Mesodermal cell (in vitro differentiated cells): ENCODE measurements at regions not wholly inside any gene's neighbourhood (a gene's known extent, or its start where the extent isn't known, plus 50 kb on each side); places are given as distances from the start of the nearest gene placed in this dataset.

Source experiments
- H3K27ac ChIP-seq: 2 replicates; pipeline ENCODE4 v1.7.0; 2013; ENCODE audit warnings: mild to moderate bottlenecking, low read depth, low read length, moderate library complexity; ENCODE audit not compliant: severe bottlenecking
- H3K36me3 ChIP-seq: 2 replicates; pipeline ENCODE4 v1.7.1; 2013; ENCODE audit warnings: mild to moderate bottlenecking, low read length, moderate library complexity; ENCODE audit not compliant: control insufficient read depth, insufficient read depth
- H3K4me1 ChIP-seq: one replicate; pipeline ENCODE4 v1.7.1; 2013; ENCODE audit warnings: mild to moderate bottlenecking, low read length; ENCODE audit not compliant: insufficient read depth, control insufficient read depth, poor library complexity, severe bottlenecking
- H3K4me3 ChIP-seq: 2 replicates; pipeline ENCODE4 v1.7.0; 2013; ENCODE audit warnings: low read length, control low read depth, mild to moderate bottlenecking; ENCODE audit not compliant: insufficient read depth, poor library complexity, severe bottlenecking; ENCODE audit errors: extremely low read depth
- H3K9me3 ChIP-seq: 2 replicates; pipeline ENCODE4 v1.7.1; 2013; ENCODE audit warnings: mild to moderate bottlenecking, low read length, moderate library complexity; ENCODE audit not compliant: control insufficient read depth
- WGBS, 2 experiments: methylation state at CpG; one replicate each; pipeline ENCODE4 v1.1.5; 2013; ENCODE audit warnings: missing lambda C conversion rate in 2 of 2; ENCODE audit not compliant: insufficient coverage in 2 of 2; 5-methylcytosine and 5-hydroxymethylcytosine counted together

- WGBS, 2 experiments = 88 to 95% methylated on average over 2 of the region's 3 CpGs
- no peak overlapping the region for H3K27ac ChIP-seq
- peaks cover 5% of the 10 kb centered on the region for H3K4me1 ChIP-seq
- H3K36me3 ChIP-seq = no peaks in the 10 kb centered on the region
- H3K9me3 ChIP-seq = no peaks in the 10 kb centered on the region
- H3K4me3 ChIP-seq = no peak overlapping the region
Measured at GRCh38 chr13:40164133-40164532, 502.3 kb downstream of the FOXO1 start.

GRCh38 chr13:40165316-40165932, 501.0 kb downstream of the FOXO1 start:
- Histone ChIP-seq H3K9me3 (no peaks in the 10 kb centered on the region), H3K4me3 (no peak overlapping the region), H3K4me1 (peaks cover 5% of the 10 kb centered on the region), H3K36me3 (no peaks in the 10 kb centered on the region), H3K27ac (no peak overlapping the region)
- WGBS, 2 experiments = 56 to 80% methylated on average over 1 of the region's 2 CpGs

- Histone ChIP-seq H3K4me1 (peaks cover 2% of the 10 kb centered on the region), H3K27ac (no peak overlapping the region), H3K4me3 (no peak overlapping the region), H3K9me3 (no peaks in the 10 kb centered on the region), H3K36me3 (no peaks in the 10 kb centered on the region)
- 93 to 98% methylated on average over 4 to 5 of the region's 6 CpGs for WGBS, 2 experiments
Measured at GRCh38 chr13:40167327-40167726, 499.1 kb downstream of the FOXO1 start.

- no peaks in the 10 kb centered on the region for H3K36me3 ChIP-seq
- H3K4me1 ChIP-seq = peaks cover 2% of the 10 kb centered on the region
- H3K9me3 ChIP-seq = no peaks in the 10 kb centered on the region
- no peak overlapping the region for H3K27ac ChIP-seq
- WGBS, 2 experiments = 100% methylated on average over 1 of the region's 1 CpG
- no peak overlapping the region for H3K4me3 ChIP-seq
Measured at GRCh38 chr13:40168425-40169166, 497.8 kb downstream of the FOXO1 start.

GRCh38 chr13:40169476-40169875, 497.0 kb downstream of the FOXO1 start:
- 82 to 100% methylated on average over 1 to 4 of the region's 4 CpGs for WGBS, 2 experiments
- Histone ChIP-seq H3K9me3 (no peaks in the 10 kb centered on the region), H3K36me3 (no peaks in the 10 kb centered on the region), H3K4me3 (no peak overlapping the region), H3K4me1 (peaks cover 2% of the 10 kb centered on the region), H3K27ac (no peak overlapping the region)

- no peaks in the 10 kb centered on the region for H3K36me3 ChIP-seq
- no peak overlapping the region for H3K27ac ChIP-seq
- peaks cover 2% of the 10 kb centered on the region for H3K4me1 ChIP-seq
- 88 to 100% methylated on average over 1 of the region's 4 CpGs for WGBS, 2 experiments
- no peaks in the 10 kb centered on the region for H3K9me3 ChIP-seq
- H3K4me3 ChIP-seq = no peak overlapping the region
Measured at GRCh38 chr13:40170091-40170490, 496.4 kb downstream of the FOXO1 start.

DNA sequence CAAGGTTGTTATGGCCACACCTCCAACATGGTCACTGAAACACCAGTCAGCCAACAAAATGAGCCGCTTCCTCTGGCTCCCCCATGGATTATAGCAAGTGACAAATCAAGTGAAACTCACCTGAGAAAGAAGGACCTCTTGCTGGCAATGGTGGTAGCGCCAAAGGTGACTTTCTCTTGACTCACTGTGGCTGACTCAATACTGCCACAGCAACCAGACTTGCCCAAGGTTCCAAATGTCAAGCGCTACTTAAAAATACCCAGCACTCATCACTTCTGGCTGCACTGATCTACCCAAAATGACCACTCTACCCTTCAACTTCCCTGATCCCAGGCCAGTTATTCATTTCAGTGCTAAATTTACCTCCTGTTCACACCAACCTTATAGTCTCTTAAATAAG, 495.5 kb downstream of the FOXO1 start:
- H3K4me1 ChIP-seq = peaks cover 2% of the 10 kb centered on the region
- no peak overlapping the region for H3K27ac ChIP-seq
- H3K9me3 ChIP-seq = no peaks in the 10 kb centered on the region
- no peak overlapping the region for H3K4me3 ChIP-seq
- no peaks in the 10 kb centered on the region for H3K36me3 ChIP-seq
- WGBS, 2 experiments = 95 to 100% methylated on average over 3 of the region's 3 CpGs

GRCh38 chr13:40171566-40171965, 494.9 kb downstream of the FOXO1 start:
- Histone ChIP-seq H3K27ac (no peak overlapping the region), H3K36me3 (no peaks in the 10 kb centered on the region), H3K4me1 (peaks cover 2% of the 10 kb centered on the region), H3K4me3 (no peak overlapping the region), H3K9me3 (no peaks in the 10 kb centered on the region)
- no CpG with 5 or more reads among the region's 2 CpGs for WGBS, 2 experiments

GRCh38 chr13:40172149-40172591, 494.3 kb downstream of the FOXO1 start:
- H3K9me3 ChIP-seq = no peaks in the 10 kb centered on the region
- 93 to 94% methylated on average over 25 to 32 of the region's 32 CpGs for WGBS, 2 experiments
- H3K36me3 ChIP-seq = no peaks in the 10 kb centered on the region
- H3K27ac ChIP-seq = no peak overlapping the region
- H3K4me3 ChIP-seq = no peak overlapping the region
- H3K4me1 ChIP-seq = peaks cover 2% of the 10 kb centered on the region

DNA sequence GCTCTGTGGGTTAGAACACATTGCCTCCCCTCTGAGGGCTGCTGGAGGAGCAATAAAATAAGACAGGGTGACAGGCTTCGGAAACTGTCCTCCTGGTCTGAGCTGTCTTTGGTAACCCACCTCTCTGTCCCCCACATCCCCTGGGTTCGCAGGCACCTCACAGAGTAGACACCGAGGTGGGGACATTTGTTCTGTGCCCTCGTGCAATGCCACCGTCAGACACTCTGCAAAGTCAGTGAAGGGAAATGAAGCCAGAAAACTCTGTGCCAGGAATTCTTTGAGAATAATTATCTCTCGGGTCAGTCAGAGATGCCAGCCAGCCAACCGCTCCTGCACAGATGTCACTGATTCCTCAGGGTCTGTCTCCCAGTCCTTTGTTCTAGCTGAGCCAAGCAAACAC, 493.6 kb downstream of the FOXO1 start:
- Histone ChIP-seq H3K4me3 (no peak overlapping the region), H3K36me3 (no peaks in the 10 kb centered on the region), H3K9me3 (no peaks in the 10 kb centered on the region), H3K4me1 (peaks cover 2% of the 10 kb centered on the region), H3K27ac (no peak overlapping the region)
- WGBS, 2 experiments = 97 to 98% methylated on average over 7 of the region's 7 CpGs

GRCh38 chr13:40175639-40176038, 490.8 kb downstream of the FOXO1 start:
- H3K36me3 ChIP-seq = no peaks in the 10 kb centered on the region
- no peak overlapping the region for H3K4me3 ChIP-seq
- H3K9me3 ChIP-seq = no peaks in the 10 kb centered on the region
- H3K27ac ChIP-seq = no peak overlapping the region
- no peaks in the 10 kb centered on the region for H3K4me1 ChIP-seq
